ENCODE measurements at regions not wholly inside any gene's neighbourhood (a gene's known extent, or its start where the extent isn't known, plus 50 kb on each side); places are given as distances from the start of the nearest gene placed in this dataset.

DNA sequence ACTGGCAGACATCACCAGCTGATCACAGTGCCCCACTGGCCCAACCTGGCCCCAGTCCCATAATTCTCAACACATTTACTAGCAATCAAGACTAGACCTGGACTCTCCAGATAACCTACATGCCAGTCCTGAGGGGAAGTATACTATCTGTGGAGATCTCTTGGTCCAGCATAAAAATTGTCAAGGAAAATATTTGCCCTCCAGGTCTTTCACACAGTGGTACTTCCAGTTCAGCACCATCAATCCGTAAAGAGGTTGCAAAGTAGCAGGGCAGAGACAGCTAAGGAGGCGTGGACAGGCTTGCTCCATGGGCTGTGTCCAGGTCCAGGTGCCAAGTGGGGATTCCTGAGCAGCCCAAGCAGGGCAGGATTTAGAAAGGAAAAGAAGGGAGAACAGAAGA is 143.6 kb upstream of the BACE2 start:
- DNase-seq (ENCODE audit: extremely low spot score) = no peak
- POLR2A ChIA-PET = no interaction called here
- CTCF ChIA-PET = interaction anchor here (2.0 kb wide), 1 partner anchor 14 kb away, joined by 5 read pairs; no protein-coding TSS in a partner anchor
- no peak for TF ChIP-seq CTCF (IDR thresholded peaks at IDR 0.05; ENCODE audit: control extremely low read depth, extremely low read depth, low read depth, missing control alignments)

DNA sequence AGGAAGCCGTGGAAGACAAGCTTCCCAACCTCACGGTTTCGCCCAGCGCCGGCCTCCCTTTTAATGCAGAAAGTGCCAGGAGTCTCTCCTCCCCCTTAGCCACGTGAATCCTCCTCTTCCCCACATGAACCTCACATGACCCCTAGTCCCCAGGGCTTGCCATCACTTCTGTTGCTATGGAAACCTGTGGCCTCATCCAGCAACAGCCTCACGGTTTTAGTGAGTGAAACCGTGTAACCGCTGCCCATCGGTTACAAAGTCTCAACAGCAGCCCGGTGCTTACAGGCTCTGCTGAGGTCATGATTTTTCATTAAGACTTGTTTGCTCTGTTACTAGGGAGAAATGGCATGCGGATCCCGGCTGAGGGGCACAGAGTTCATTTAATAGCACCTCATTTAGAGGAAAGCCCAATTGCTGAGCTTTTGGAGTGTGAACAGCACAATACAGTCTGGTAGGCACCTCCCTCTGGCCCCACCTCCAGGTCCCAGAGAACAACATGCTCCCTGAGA is 143.2 kb upstream of the BACE2 start:
- ChIA-PET CTCF (interaction anchor here (2.0 kb wide), 1 partner anchor 14 kb away, joined by 5 read pairs; no protein-coding TSS in a partner anchor), POLR2A (no interaction called here)
- TF ChIP-seq CTCF (IDR thresholded peaks at IDR 0.05; ENCODE audit: control extremely low read depth, extremely low read depth, low read depth, missing control alignments) = no peak
- DNase-seq (ENCODE audit: extremely low spot score) = no peak

DNA sequence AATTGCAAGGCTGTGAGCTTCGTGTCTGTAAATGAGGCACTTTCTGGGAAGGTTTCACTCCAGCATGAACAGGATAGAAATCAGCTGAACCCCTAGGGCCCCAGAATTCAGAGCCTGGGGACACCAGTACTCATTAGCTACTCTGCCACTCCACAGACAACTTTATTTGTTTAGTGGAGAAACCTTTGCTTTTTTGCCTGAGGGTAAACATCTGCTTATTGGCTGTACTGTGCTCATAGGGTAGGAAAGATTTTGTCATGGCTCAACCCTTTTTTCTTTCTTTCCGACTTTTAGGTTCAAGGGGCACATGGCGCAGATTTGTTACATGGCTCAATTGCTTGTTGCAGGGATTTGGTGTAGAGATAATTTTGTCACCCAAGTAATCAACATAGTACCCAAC is 138.4 kb upstream of the BACE2 start:
- ChIA-PET CTCF (no interaction called here), POLR2A (no interaction called here)
- DNase-seq (ENCODE audit: extremely low spot score) = no peak
- TF ChIP-seq CTCF (IDR thresholded peaks at IDR 0.05; ENCODE audit: control extremely low read depth, extremely low read depth, low read depth, missing control alignments) = no peak

DNA sequence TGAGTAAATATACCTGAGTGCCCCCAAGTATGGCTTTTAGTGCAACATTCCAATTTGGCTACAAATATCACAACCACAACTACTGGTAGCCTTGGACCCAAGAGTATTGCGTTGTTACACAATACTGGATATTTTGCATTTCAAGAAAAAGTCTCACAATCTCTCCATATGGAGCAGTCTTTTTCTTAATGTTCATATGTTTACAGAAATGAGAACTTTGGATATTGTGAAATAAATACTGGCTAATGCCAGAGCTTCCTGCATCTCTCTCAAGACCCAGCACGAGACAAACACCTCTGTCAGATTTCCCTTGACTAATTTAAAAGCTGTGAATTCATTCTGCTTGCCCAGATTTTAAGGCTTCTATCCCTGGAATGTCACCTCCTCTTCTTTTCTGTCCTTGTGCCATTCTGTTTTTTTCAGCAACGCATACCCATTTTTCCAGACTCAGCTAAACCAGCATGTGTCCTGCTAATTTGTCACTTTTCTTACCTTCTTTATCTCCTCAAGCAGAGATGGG is 136.2 kb upstream of the BACE2 start:
- ChIA-PET CTCF (no interaction called here), POLR2A (no interaction called here)
- DNase-seq (ENCODE audit: extremely low spot score) = no peak
- no peak for TF ChIP-seq CTCF (IDR thresholded peaks at IDR 0.05; ENCODE audit: control extremely low read depth, extremely low read depth, low read depth, missing control alignments)

DNA sequence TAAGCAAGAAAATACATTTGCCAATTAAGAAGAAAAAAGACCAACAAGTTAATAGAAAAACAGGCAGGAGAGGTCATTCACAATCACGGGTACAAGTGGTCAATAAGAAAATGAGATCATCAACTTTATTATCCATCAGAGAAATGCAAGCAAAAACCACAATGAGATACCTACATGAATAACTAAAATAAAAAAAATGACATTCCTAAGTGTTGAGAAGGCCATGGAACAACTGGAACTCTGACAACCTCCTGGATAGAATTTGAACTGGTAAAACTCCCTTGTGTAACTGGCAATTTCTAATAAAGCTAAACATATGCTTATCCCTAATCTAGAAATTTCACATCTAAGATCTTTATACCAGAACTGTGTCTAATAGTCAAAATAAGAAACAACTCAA is 135.4 kb upstream of the BACE2 start:
- ChIA-PET POLR2A (no interaction called here), CTCF (no interaction called here)
- no peak for DNase-seq (ENCODE audit: extremely low spot score)
- TF ChIP-seq CTCF (IDR thresholded peaks at IDR 0.05; ENCODE audit: control extremely low read depth, extremely low read depth, low read depth, missing control alignments) = no peak

DNA sequence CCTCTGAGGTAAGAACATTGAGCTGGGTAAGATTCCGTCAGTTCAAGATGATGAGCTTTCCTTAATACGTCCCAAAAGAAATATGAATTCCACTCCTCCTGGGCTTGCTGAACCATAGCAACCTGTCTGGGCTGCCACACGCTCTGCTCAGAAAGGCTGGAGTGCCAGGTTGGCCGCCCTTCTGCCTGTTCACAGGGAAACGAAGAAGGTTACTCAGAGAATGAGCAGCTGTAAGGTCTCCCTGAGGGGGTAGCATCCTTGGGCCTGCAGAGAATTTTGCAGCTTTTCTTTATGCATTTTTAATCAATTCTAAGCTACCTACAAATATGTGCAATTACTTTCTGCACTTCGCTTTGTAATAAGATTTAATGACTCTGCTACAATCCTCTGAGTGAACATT is 130.7 kb upstream of the BACE2 start:
- CTCF ChIA-PET = no interaction called here
- TF ChIP-seq CTCF (IDR thresholded peaks at IDR 0.05; ENCODE audit: control extremely low read depth, extremely low read depth, low read depth, missing control alignments) = no peak
- POLR2A ChIA-PET = no interaction called here
- no peak for DNase-seq (ENCODE audit: extremely low spot score)
